Loucy (cell line): ENCODE measurements at regions not wholly inside any gene's neighbourhood (a gene's known extent, or its start where the extent isn't known, plus 50 kb on each side); places are given as distances from the start of the nearest gene placed in this dataset.

Experiments
- CTCF ChIP-seq: fragments of 200-600 bp; sonication (generic); conservative IDR thresholded peaks from 2 replicates; pipeline ENCODE4 v1.5.1; 2014; ENCODE audit warnings: mild to moderate bottlenecking, antibody characterized with exemption, low read length
- EZH2phosphoT487 ChIP-seq: fragments of 200-600 bp; IDR thresholded peaks from 2 replicates; pipeline ENCODE4 v1.6.1; 2018; ENCODE audit warnings: antibody characterized with exemption, mild to moderate bottlenecking, moderate library complexity, borderline replicate concordance

GRCh38 chr4:163852246-163852645 is 357.8 kb downstream of the TMA16 start:
- no peak for TF ChIP-seq CTCF
- TF ChIP-seq EZH2phosphoT487, result no peak
